ENCODE measurements at regions not wholly inside any gene's neighbourhood (a gene's known extent, or its start where the extent isn't known, plus 50 kb on each side); places are given as distances from the start of the nearest gene placed in this dataset.

GRCh38 chr7:136245327-136246004 lies 268.3 kb upstream of the MTPN start:
- TF ChIP-seq CTCF (IDR thresholded peaks at IDR 0.05; ENCODE audit: partially characterized antibody, unreplicated experiment) = no peak
- Mint-ChIP-seq H3K36me3 (ENCODE audit: unreplicated experiment) (no peaks in the 10 kb centered on the region), H3K27ac (ENCODE audit: unreplicated experiment) (no peak overlapping the region), H3K4me3 (ENCODE audit: unreplicated experiment) (no peak overlapping the region), H3K9me3 (ENCODE audit: unreplicated experiment) (no peaks in the 10 kb centered on the region), H3K27me3 (ENCODE audit: unreplicated experiment) (no peaks in the 10 kb centered on the region), H3K4me1 (ENCODE audit: low read depth, unreplicated experiment) (no peaks in the 10 kb centered on the region)
- no peak for DNase-seq

- peaks cover 2% of the 10 kb centered on the region for H3K9me3 Mint-ChIP-seq (ENCODE audit: unreplicated experiment)
Measured at GRCh38 chr7:136234040-136234439, 256.9 kb upstream of the MTPN start.

GRCh38 chr7:136230210-136230609 lies 253.1 kb upstream of the MTPN start:
- H3K36me3 Mint-ChIP-seq (ENCODE audit: unreplicated experiment) = no peaks in the 10 kb centered on the region
- no peak for TF ChIP-seq CTCF (IDR thresholded peaks at IDR 0.05; ENCODE audit: partially characterized antibody, unreplicated experiment)

More at GRCh38 chr7:136234040-136234439, 256.9 kb upstream of the MTPN start:
- Mint-ChIP-seq H3K4me3 (ENCODE audit: unreplicated experiment) (no peak overlapping the region), H3K27ac (ENCODE audit: unreplicated experiment) (no peak overlapping the region), H3K36me3 (ENCODE audit: unreplicated experiment) (peaks cover 11% of the 10 kb centered on the region), H3K4me1 (ENCODE audit: low read depth, unreplicated experiment) (no peaks in the 10 kb centered on the region), H3K27me3 (ENCODE audit: unreplicated experiment) (peaks cover 2% of the 10 kb centered on the region)
- DNase-seq = no peak
- TF ChIP-seq CTCF (IDR thresholded peaks at IDR 0.05; ENCODE audit: partially characterized antibody, unreplicated experiment) = no peak

GRCh38 chr7:136229790-136230189 lies 252.6 kb upstream of the MTPN start:
- H3K27ac Mint-ChIP-seq (ENCODE audit: unreplicated experiment) = no peak overlapping the region
- H3K4me3 Mint-ChIP-seq (ENCODE audit: unreplicated experiment) = no peak overlapping the region
- no peak for TF ChIP-seq CTCF (IDR thresholded peaks at IDR 0.05; ENCODE audit: partially characterized antibody, unreplicated experiment)
- H3K4me1 Mint-ChIP-seq (ENCODE audit: low read depth, unreplicated experiment) = no peaks in the 10 kb centered on the region
- DNase-seq = no peak
- no peaks in the 10 kb centered on the region for H3K27me3 Mint-ChIP-seq (ENCODE audit: unreplicated experiment)
- peaks cover 4% of the 10 kb centered on the region for H3K9me3 Mint-ChIP-seq (ENCODE audit: unreplicated experiment)
- H3K36me3 Mint-ChIP-seq (ENCODE audit: unreplicated experiment) = no peaks in the 10 kb centered on the region

More at GRCh38 chr7:136230210-136230609, 253.1 kb upstream of the MTPN start:
- Mint-ChIP-seq H3K9me3 (ENCODE audit: unreplicated experiment) (peaks cover 4% of the 10 kb centered on the region), H3K4me1 (ENCODE audit: low read depth, unreplicated experiment) (no peaks in the 10 kb centered on the region), H3K4me3 (ENCODE audit: unreplicated experiment) (no peak overlapping the region), H3K27ac (ENCODE audit: unreplicated experiment) (no peak overlapping the region), H3K27me3 (ENCODE audit: unreplicated experiment) (peaks cover 1% of the 10 kb centered on the region)
- DNase-seq = no peak

- Mint-ChIP-seq H3K4me1 (ENCODE audit: low read depth, unreplicated experiment) (no peaks in the 10 kb centered on the region), H3K36me3 (ENCODE audit: unreplicated experiment) (no peaks in the 10 kb centered on the region), H3K4me3 (ENCODE audit: unreplicated experiment) (no peak overlapping the region), H3K9me3 (ENCODE audit: unreplicated experiment) (peaks cover 4% of the 10 kb centered on the region), H3K27me3 (ENCODE audit: unreplicated experiment) (no peaks in the 10 kb centered on the region), H3K27ac (ENCODE audit: unreplicated experiment) (no peak overlapping the region)
- no peak for TF ChIP-seq CTCF (IDR thresholded peaks at IDR 0.05; ENCODE audit: partially characterized antibody, unreplicated experiment)
- no peak for DNase-seq
Measured at GRCh38 chr7:136228171-136228570, 251.0 kb upstream of the MTPN start.

Data from glutamatergic neuron (in vitro differentiated cells).